Natural killer cell (primary cell): ENCODE measurements at regions not wholly inside any gene's neighbourhood (a gene's known extent, or its start where the extent isn't known, plus 50 kb on each side); places are given as distances from the start of the nearest gene placed in this dataset.

Source experiments
- ATAC-seq, 3 donors: fragments of 150-1000 bp in 2 of 3; fragments of 200-7000 bp in 1 of 3; cut with Tn5 transposase; 1 replicate in 1 of 3; 2 replicates in 2 of 3; pipeline ENCODE4 v1.10.0; 2021; ENCODE audit warnings: mild to moderate bottlenecking in 2 of 3, moderate library complexity in 2 of 3
- DNase-seq, 2 donors: peaks; one replicate each; pipeline versions ENCODE4 v3.0.0 to v3.0.0-alpha.2; 2013 to 2021; ENCODE audit warnings: mixed read lengths in 1 of 2
- H3K27ac ChIP-seq: one replicate; pipeline ENCODE4 v1.5.1; 2013; ENCODE audit warnings: mild to moderate bottlenecking, low read length
- H3K27me3 ChIP-seq: one replicate; pipeline ENCODE4 v1.6.1; 2013; ENCODE audit warnings: low read length; ENCODE audit not compliant: control insufficient read depth, insufficient read depth
- H3K36me3 ChIP-seq: one replicate; pipeline ENCODE4 v1.6.1; 2013; ENCODE audit warnings: low read length; ENCODE audit not compliant: control insufficient read depth, insufficient read depth
- H3K4me1 ChIP-seq: one replicate; pipeline ENCODE4 v1.6.1; 2013; ENCODE audit warnings: low read length; ENCODE audit not compliant: control insufficient read depth, insufficient read depth
- H3K4me3 ChIP-seq: one replicate; pipeline ENCODE4 v1.5.1; 2013; ENCODE audit warnings: low read length
- H3K9me3 ChIP-seq: one replicate; pipeline ENCODE4 v1.6.1; 2013; ENCODE audit warnings: low read length; ENCODE audit not compliant: control insufficient read depth, insufficient read depth
- H3K27ac Mint-ChIP-seq, 2 donors: one replicate each; pipeline ENCODE4 v1.8.0; 2022; ENCODE audit warnings: mild to moderate bottlenecking in 2 of 2, mixed read lengths in 2 of 2, moderate library complexity in 1 of 2
- H3K27me3 Mint-ChIP-seq, 2 donors: one replicate each; pipeline ENCODE4 v1.8.0; 2022; ENCODE audit warnings: low read depth in 2 of 2, mixed read lengths in 2 of 2
- H3K36me3 Mint-ChIP-seq: one replicate; pipeline ENCODE4 v1.8.0; 2022; ENCODE audit warnings: mixed read lengths
- H3K4me1 Mint-ChIP-seq, 2 donors: one replicate each; pipeline ENCODE4 v1.8.0; 2022; ENCODE audit warnings: mixed read lengths in 2 of 2
- H3K4me3 Mint-ChIP-seq: one replicate; pipeline ENCODE4 v1.8.0; 2022; ENCODE audit warnings: mild to moderate bottlenecking, moderate library complexity, mixed read lengths
- H3K9me3 Mint-ChIP-seq, 2 donors: one replicate each; pipeline ENCODE4 v1.8.0; 2022; ENCODE audit warnings: mixed read lengths in 2 of 2
- WGBS: methylation state at CpG from one replicate; pipeline ENCODE4 v1.1.7; 2013; ENCODE audit warnings: missing lambda C conversion rate; ENCODE audit not compliant: insufficient coverage; 5-methylcytosine and 5-hydroxymethylcytosine counted together
- intact Hi-C: fragments of 100-400 bp; cut with micrococcal nuclease; formaldehyde crosslinking; loops from one replicate; pipeline ENCODE4 v1.14.2; 2022
- TF ChIP-seq, protein P1 (sequence below): fragments of 200-600 bp; IDR thresholded peaks from one replicate; pipeline ENCODE4 v1.8.0; 2022; ENCODE audit warnings: antibody characterized with exemption

DNA sequence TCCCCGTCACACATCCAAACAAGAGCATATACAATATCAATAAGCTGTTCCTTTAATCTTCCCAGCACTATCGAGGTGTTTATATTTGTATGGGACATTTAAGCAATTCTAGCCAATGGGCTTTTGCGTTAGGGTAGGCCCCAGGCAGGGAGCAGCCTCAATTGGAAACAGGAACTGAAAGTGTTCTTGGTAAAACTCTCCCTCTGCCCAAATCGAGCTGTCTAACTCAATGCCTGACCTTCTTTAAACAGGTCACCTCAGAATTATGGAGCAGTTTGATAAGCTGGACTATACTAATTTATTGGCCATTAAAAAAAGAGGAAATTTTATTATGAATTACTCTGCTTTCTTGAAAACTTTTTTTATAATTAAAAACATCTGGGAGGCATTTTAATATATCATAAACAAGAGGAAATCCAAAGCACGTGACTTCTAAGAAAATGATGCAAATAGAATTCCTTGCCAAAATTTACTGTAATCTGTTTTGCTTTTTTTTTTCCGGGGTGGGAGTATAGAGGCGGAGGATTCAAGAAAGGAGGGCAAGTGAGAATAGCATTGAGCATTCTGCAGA is 498.1 kb downstream of the LMO4 start:
- no peaks in the 10 kb centered on the region for H3K36me3 Mint-ChIP-seq
- peak in 2 of 3 donors; percentile 54 to 57 for ATAC-seq
- intact Hi-C loops, result no loop called here
- H3K4me3 Mint-ChIP-seq, result no peak overlapping the region
- H3K4me1 ChIP-seq, result no peaks in the 10 kb centered on the region
- no peak overlapping the region for H3K27ac ChIP-seq
- TF ChIP-seq, protein P1, sequence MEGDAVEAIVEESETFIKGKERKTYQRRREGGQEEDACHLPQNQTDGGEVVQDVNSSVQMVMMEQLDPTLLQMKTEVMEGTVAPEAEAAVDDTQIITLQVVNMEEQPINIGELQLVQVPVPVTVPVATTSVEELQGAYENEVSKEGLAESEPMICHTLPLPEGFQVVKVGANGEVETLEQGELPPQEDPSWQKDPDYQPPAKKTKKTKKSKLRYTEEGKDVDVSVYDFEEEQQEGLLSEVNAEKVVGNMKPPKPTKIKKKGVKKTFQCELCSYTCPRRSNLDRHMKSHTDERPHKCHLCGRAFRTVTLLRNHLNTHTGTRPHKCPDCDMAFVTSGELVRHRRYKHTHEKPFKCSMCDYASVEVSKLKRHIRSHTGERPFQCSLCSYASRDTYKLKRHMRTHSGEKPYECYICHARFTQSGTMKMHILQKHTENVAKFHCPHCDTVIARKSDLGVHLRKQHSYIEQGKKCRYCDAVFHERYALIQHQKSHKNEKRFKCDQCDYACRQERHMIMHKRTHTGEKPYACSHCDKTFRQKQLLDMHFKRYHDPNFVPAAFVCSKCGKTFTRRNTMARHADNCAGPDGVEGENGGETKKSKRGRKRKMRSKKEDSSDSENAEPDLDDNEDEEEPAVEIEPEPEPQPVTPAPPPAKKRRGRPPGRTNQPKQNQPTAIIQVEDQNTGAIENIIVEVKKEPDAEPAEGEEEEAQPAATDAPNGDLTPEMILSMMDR, result no peak
- 52% methylated on average over 4 of the region's 7 CpGs for WGBS
- H3K9me3 ChIP-seq, result no peaks in the 10 kb centered on the region
- peaks cover 5% of the 10 kb centered on the region in 2 donors for H3K4me1 Mint-ChIP-seq
- no peaks in the 10 kb centered on the region for H3K36me3 ChIP-seq
- H3K4me3 ChIP-seq, result no peak overlapping the region
- peaks cover 0 to 3% of the 10 kb centered on the region in 2 donors for H3K27me3 Mint-ChIP-seq
- no peaks in the 10 kb centered on the region for H3K27me3 ChIP-seq
- no peaks in the 10 kb centered on the region for H3K9me3 Mint-ChIP-seq
- H3K27ac Mint-ChIP-seq, result no peak overlapping the region
- peak in 1 of 2 donors; percentile 5 for DNase-seq

DNA sequence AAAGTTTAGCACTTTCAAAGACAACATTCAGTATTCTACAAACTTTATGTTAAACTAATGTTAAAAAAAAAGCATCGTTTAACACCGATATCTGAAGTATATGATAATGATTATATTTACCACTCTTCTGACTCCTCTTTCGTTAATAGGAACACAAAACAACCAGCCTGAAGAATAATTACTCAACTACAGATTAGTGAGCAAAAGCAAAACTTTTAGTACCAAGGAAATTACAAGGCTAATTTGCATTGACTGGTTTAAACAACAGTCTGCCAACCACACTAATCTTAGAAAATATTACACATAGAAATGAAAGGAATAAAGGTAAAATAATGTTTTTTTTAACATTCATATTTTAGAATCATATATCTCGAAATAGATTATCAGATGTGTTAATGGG is 500.7 kb downstream of the LMO4 start:
- Mint-ChIP-seq H3K27ac (no peak overlapping the region), H3K36me3 (no peaks in the 10 kb centered on the region), H3K9me3 (no peaks in the 10 kb centered on the region), H3K4me1 (peaks cover 14 to 21% of the 10 kb centered on the region in 2 donors), H3K4me3 (no peak overlapping the region), H3K27me3 (peaks cover 0 to 3% of the 10 kb centered on the region in 2 donors)
- Histone ChIP-seq H3K4me3 (no peak overlapping the region), H3K27ac (no peak overlapping the region), H3K36me3 (no peaks in the 10 kb centered on the region), H3K4me1 (peaks cover 2% of the 10 kb centered on the region), H3K9me3 (no peaks in the 10 kb centered on the region), H3K27me3 (no peaks in the 10 kb centered on the region)
- intact Hi-C loops, result no loop called here
- DNase-seq (no peak), ATAC-seq (no peak)
- TF ChIP-seq, protein P1, result no peak
- WGBS, result no CpG with 5 or more reads among the region's 4 CpGs

DNA sequence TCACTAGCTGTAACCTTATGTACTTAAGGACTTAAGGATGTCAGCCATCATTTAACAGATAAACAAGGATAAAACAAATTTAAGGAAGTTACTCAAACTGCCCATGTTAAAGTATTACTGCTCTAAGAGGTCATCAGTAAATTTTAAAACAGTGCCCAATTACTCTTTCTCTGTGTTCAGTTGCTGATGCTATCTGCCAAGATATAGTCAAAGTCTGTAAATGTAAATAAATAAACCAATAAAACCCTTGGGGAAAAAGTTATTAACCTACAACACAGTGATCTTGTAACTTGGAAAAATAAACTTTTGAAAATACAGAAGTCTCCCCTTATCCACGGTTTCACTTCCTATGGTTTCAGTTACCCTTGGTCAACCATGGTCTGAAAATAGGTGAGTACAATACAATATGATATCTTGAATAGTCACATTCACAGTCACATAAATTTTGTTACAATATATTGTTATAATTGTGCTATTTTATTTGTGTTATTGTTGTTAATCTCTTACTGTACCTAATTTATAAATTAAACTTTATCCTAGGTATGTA is 501.8 kb downstream of the LMO4 start:
- Mint-ChIP-seq H3K27me3 (peaks cover 0 to 5% of the 10 kb centered on the region in 2 donors), H3K36me3 (no peaks in the 10 kb centered on the region), H3K4me1 (peaks cover 14 to 21% of the 10 kb centered on the region in 2 donors), H3K4me3 (no peak overlapping the region), H3K9me3 (no peaks in the 10 kb centered on the region), H3K27ac (no peak overlapping the region)
- Histone ChIP-seq H3K27ac (no peak overlapping the region), H3K27me3 (no peaks in the 10 kb centered on the region), H3K4me1 (peaks cover 2% of the 10 kb centered on the region), H3K4me3 (no peak overlapping the region), H3K36me3 (no peaks in the 10 kb centered on the region), H3K9me3 (no peaks in the 10 kb centered on the region)
- ATAC-seq, result no peak
- TF ChIP-seq, protein P1, result no peak
- WGBS, result no CpG with 5 or more reads among the region's 1 CpG
- intact Hi-C loops, result no loop called here
- no peak for DNase-seq

DNA sequence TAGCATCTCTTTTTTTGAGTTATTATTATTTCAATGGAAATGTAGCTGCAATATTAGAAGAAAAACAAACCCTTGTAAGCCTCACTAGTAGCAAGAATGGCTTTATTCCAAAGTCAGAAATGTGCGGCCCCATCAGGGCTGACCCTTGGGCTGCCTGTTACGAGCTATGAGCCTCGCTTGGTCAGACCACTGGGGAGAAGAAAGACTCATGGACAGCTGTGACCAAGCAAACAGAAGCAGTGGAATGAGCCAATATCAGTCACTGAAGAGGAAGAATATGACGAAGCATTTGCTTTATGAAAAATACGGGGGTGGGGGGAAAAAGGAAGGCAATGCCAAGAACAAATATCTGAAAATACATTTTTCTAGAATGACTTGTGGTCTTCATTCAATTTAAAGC is 504.5 kb downstream of the LMO4 start:
- intact Hi-C loops, result no loop called here
- no peak overlapping the region for H3K27ac ChIP-seq
- no peaks in the 10 kb centered on the region for H3K36me3 Mint-ChIP-seq
- peaks cover 0 to 2% of the 10 kb centered on the region in 2 donors for H3K27me3 Mint-ChIP-seq
- H3K36me3 ChIP-seq, result no peaks in the 10 kb centered on the region
- WGBS, result 93% methylated on average over 5 of the region's 5 CpGs
- no peaks in the 10 kb centered on the region for H3K9me3 ChIP-seq
- no peak overlapping the region for H3K4me3 Mint-ChIP-seq
- ATAC-seq (no peak), DNase-seq (no peak)
- peaks cover 2% of the 10 kb centered on the region for H3K4me1 ChIP-seq
- H3K27ac Mint-ChIP-seq, result no peak overlapping the region
- H3K27me3 ChIP-seq, result no peaks in the 10 kb centered on the region
- H3K4me3 ChIP-seq, result no peak overlapping the region
- TF ChIP-seq, protein P1, result no peak
- H3K4me1 Mint-ChIP-seq, result peaks cover 8 to 16% of the 10 kb centered on the region in 2 donors
- no peaks in the 10 kb centered on the region for H3K9me3 Mint-ChIP-seq
